Activated naive CD4-positive, alpha-beta T cell treated with anti-CD3 and anti-CD28 coated beads, Interleukin-2, amount 10 ng/mL, durations not matched to agents 7 days and 5 days (primary cell): ENCODE measurements at regions not wholly inside any gene's neighbourhood (a gene's known extent, or its start where the extent isn't known, plus 50 kb on each side); places are given as distances from the start of the nearest gene placed in this dataset.
"Not testable (repeated sequence)": the region's sequence is repeated elsewhere in the genome, so short reads cannot be mapped to it uniquely, and the experiment has no call there.

Experiments used
- CTCF ChIA-PET: fragments of 350-600 bp; sonication (Branson Sonifier 250); formaldehyde crosslinking; loops from one replicate; lab custom pipeline; 2021; ENCODE audit warnings: antibody characterized with exemption; lab: Charles Lee
- DNase-seq: peaks from one replicate; pipeline ENCODE4 v3.0.0-alpha.2; 2020
- H3K27ac Mint-ChIP-seq: one replicate; pipeline ENCODE4 v1.8.0; 2021; ENCODE audit warnings: mild to moderate bottlenecking, moderate library complexity, mixed read lengths
- H3K27me3 Mint-ChIP-seq: one replicate; pipeline ENCODE4 v1.8.0; 2021; ENCODE audit warnings: mild to moderate bottlenecking, mixed read lengths
- H3K36me3 Mint-ChIP-seq: one replicate; pipeline ENCODE4 v1.8.0; 2021; ENCODE audit warnings: mixed read lengths
- H3K4me1 Mint-ChIP-seq: one replicate; pipeline ENCODE4 v1.8.0; 2021; ENCODE audit warnings: mixed read lengths
- H3K4me3 Mint-ChIP-seq: one replicate; pipeline ENCODE4 v1.8.0; 2021; ENCODE audit warnings: mild to moderate bottlenecking, moderate library complexity, mixed read lengths
- H3K9me3 Mint-ChIP-seq: one replicate; pipeline ENCODE4 v1.8.0; 2021; ENCODE audit warnings: mixed read lengths

DNA sequence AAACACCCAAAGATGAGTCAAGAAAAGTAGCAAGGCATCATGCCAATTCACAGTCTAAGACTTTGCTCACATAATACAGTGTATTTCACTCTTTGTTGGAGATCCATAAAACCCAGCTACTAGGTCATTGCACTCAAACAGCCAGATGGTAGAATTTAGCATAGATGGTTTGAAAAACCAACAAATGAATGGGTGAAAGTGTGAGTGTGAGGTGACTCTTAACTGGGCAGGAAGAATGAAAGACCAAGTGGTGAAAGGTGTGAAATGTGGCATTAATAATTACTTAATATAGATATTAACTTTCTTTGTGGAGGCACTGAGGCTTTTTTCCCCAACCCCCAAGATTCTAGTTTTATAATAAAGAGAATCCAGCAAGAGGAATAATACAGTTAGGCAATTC, 159.5 kb downstream of the SQOR start:
- no peak overlapping the region for H3K27ac Mint-ChIP-seq
- H3K4me3 Mint-ChIP-seq = no peak overlapping the region
- peaks cover 9% of the 10 kb centered on the region for H3K27me3 Mint-ChIP-seq
- CTCF ChIA-PET = interaction anchor here (0.8 to 1.8 kb wide), 3 partner anchors 12 to 89 kb away, joined by 3 to 5 read pairs (median 3); no protein-coding TSS in a partner anchor
- DNase-seq = no peak
- no peaks in the 10 kb centered on the region for H3K9me3 Mint-ChIP-seq
- no peaks in the 10 kb centered on the region for H3K4me1 Mint-ChIP-seq
- no peaks in the 10 kb centered on the region for H3K36me3 Mint-ChIP-seq

DNA sequence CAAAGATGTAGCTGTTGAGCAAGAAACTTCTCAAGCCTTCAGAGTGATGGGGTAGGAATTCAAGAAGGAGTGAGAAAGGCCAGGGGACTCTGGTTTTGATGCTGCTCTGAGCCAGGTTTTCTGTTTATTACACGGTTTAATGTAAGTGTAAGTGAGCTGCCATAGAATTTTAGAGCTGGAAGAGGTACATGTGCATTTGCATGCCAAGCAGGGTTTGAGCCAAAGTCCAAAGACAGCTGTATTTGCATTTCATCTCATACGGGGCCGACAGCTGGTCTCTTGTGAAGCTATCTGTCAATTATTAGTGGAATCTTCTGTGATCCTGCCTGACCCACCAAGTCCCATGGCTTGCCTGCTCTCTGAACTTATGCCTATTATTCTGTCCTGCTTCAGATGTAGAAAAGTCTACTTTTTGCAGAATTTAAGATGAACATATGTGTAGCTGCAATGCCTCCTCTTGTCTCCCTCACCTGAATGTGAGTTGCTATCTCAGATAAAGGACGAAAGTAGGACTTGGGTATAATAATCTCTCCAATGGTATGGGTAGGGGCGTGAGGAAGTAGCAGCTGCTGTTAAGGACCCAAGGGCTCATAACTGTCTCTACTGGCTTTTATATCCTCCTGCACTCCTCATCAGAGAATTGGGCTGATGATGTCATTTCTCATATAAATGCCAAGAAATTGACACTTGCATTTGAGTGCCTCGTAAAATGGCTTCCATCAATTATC, 160.0 kb downstream of the SQOR start:
- DNase-seq = no peak
- H3K4me1 Mint-ChIP-seq = no peaks in the 10 kb centered on the region
- H3K27me3 Mint-ChIP-seq = peaks cover 9% of the 10 kb centered on the region
- H3K27ac Mint-ChIP-seq = no peak overlapping the region
- no peaks in the 10 kb centered on the region for H3K36me3 Mint-ChIP-seq
- H3K9me3 Mint-ChIP-seq = no peaks in the 10 kb centered on the region
- CTCF ChIA-PET = interaction anchor here (0.8 to 1.8 kb wide), 7 partner anchors 12 to 148 kb away, joined by 3 to 5 read pairs (median 3); no protein-coding TSS in a partner anchor
- no peak overlapping the region for H3K4me3 Mint-ChIP-seq

DNA sequence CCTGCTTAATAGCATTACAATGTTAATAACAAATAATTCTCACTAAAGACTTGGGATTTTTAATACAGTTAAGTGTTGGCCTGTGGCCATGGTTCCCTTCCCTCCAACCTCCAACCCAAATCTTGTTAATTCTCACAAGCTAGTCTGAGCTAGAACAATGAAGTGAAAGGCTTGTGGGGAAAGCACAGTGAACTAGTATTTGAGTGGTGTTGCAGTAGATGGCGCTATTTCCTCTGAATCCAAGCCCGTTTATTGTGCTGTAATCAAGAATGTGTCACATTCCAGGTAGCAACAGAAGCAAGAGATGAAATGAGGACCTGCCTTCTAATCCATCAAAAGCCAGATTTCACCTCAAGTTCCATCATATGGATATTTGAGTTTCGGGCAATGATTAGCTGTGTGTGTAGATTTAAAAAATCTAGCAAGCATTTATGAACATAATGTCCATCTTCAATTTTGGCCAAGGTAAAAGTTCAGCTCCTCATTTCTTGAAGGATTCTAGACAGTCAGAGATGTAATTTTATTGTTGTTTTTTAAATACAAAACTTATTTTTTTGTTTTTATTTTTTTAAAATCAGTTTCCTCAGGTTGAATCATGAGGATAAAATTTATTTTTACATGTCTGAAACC, 160.7 kb downstream of the SQOR start:
- peak; percentile 29 for DNase-seq
- no peak overlapping the region for H3K4me3 Mint-ChIP-seq
- H3K27me3 Mint-ChIP-seq = peaks cover 9% of the 10 kb centered on the region
- H3K36me3 Mint-ChIP-seq = no peaks in the 10 kb centered on the region
- H3K9me3 Mint-ChIP-seq = no peaks in the 10 kb centered on the region
- CTCF ChIA-PET = interaction anchor here (0.8 to 2.3 kb wide), 7 partner anchors 8 to 148 kb away, joined by 3 to 5 read pairs (median 4); no protein-coding TSS in a partner anchor
- no peaks in the 10 kb centered on the region for H3K4me1 Mint-ChIP-seq
- H3K27ac Mint-ChIP-seq = no peak overlapping the region

DNA sequence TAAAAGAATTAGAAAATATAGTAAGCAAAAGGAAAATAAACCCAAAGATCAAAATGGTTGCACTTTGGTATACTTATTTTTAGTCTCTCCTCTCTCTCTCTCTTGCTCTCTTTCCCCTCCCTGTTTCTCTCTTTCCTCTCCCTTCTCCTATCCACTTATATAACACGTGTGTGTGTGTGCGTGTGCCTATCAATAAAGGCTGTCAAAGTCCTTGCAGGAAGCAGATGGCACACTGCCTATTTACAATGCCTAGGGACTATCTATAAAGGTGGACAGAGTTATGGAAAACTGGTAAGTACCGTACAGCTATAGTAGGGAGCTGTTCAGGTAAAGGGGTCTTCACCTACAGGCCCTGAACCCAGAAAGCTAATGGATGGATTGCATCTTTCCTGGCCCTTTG, 161.6 kb downstream of the SQOR start:
- no peaks in the 10 kb centered on the region for H3K9me3 Mint-ChIP-seq
- DNase-seq = no peak
- peaks cover 9% of the 10 kb centered on the region for H3K27me3 Mint-ChIP-seq
- no peak overlapping the region for H3K4me3 Mint-ChIP-seq
- no peak overlapping the region for H3K27ac Mint-ChIP-seq
- CTCF ChIA-PET = interaction anchor here (1.0 to 2.3 kb wide), 4 partner anchors 11 to 483 kb away, joined by 3 to 5 read pairs (median 4); no protein-coding TSS in a partner anchor
- H3K4me1 Mint-ChIP-seq = no peaks in the 10 kb centered on the region
- H3K36me3 Mint-ChIP-seq = no peaks in the 10 kb centered on the region

DNA sequence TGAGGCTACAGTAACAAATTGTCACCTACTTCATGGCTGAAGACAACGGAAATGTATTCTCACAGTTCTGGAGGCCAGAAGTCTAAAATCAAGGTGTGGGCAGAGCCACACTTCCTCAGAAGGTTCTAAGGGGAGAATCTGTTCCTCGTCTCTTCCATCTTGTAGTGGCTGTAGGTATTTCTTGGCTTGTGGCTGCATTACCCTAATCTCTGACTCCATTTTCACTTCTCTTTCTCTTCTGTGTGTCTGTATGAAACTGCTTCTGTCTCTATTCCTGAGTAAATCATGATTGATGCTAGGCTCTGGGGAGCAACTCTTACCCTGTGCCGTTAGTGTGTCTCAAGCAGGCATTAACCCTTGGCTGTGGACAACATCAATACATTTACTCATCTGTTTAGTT, 164.7 kb downstream of the SQOR start:
- CTCF ChIA-PET = no interaction called here
- Mint-ChIP-seq H3K9me3 (no peaks in the 10 kb centered on the region), H3K36me3 (no peaks in the 10 kb centered on the region), H3K4me3 (no peak overlapping the region), H3K27me3 (peaks cover 7% of the 10 kb centered on the region), H3K4me1 (no peaks in the 10 kb centered on the region), H3K27ac (no peak overlapping the region)
- no peak for DNase-seq

DNA sequence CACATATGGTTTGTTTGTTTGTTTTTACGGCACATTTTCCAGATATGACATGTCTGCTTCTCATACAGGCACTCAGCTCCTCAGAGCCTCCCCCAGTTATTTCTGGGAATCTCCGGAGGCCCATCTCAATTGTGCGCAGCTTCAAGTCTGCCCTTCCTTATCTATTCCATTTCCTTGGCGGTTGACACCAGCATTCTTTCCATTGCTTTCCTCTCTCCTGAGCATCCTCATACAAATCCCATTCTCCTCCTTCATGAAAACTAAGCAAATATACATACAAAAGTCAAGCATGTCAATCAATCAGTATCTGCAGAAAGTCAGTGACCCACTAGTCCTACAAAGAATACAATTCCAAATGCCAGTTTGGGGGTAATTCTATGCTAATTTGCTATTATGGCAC, 166.7 kb downstream of the SQOR start:
- Mint-ChIP-seq H3K4me1 (no peaks in the 10 kb centered on the region), H3K4me3 (no peak overlapping the region), H3K27me3 (peaks cover 7% of the 10 kb centered on the region), H3K27ac (no peak overlapping the region), H3K9me3 (no peaks in the 10 kb centered on the region), H3K36me3 (no peaks in the 10 kb centered on the region)
- CTCF ChIA-PET = interaction anchor here (0.6 kb wide), 1 partner anchor 1020 kb away, joined by 3 read pairs; no protein-coding TSS in a partner anchor
- no peak for DNase-seq

DNA sequence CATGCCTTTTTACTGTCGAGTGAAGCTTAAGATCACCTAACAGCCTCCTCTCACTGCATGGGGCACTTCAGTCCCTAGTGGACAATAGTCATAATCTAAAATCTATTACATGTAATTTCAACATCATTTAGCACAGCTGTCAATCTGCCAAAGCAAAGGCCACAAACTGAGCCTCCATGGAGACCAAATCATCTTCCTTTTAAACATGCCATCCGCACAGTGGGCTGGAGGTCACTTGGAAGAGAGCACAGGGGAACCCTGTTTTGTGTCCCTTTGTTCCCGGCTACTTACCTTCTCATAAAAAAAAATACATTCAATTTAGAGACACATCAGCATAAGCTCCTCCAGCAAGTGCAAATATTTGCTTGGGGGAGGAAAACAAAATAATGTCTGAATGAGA, 167.3 kb downstream of the SQOR start:
- Mint-ChIP-seq H3K27ac (no peak overlapping the region), H3K9me3 (no peaks in the 10 kb centered on the region), H3K4me3 (no peak overlapping the region), H3K4me1 (no peaks in the 10 kb centered on the region), H3K27me3 (peaks cover 7% of the 10 kb centered on the region), H3K36me3 (no peaks in the 10 kb centered on the region)
- no peak for DNase-seq
- CTCF ChIA-PET = interaction anchor here (1.7 kb wide), 1 partner anchor 11 kb away, joined by 4 read pairs; no protein-coding TSS in a partner anchor

DNA sequence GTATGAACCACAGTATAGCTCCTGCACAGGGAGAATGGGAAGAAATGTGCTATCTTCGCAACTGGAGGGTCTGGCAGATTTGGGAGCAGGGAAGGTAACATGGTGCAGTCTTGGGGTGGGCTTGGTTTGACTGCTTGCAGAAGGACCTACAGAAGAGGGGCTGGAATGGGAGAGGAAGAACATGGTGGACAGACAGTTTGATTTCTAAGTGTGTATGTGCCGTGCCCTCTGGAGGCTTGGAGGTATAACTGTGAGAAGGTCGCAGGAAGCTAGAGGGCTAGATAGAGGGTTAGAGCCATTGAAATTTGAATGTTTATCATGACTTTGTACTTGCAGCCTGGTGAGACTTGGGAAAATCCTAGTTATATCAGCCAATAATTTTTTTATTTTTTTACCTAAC, 169.2 kb downstream of the SQOR start:
- Mint-ChIP-seq H3K4me3 (no peak overlapping the region), H3K9me3 (no peaks in the 10 kb centered on the region), H3K27me3 (peaks cover 7% of the 10 kb centered on the region), H3K4me1 (no peaks in the 10 kb centered on the region), H3K27ac (no peak overlapping the region), H3K36me3 (no peaks in the 10 kb centered on the region)
- DNase-seq = no peak
- CTCF ChIA-PET = interaction anchor here (1.0 to 1.7 kb wide), 3 partner anchors 8 to 89 kb away, joined by 3 to 4 read pairs (median 3); no protein-coding TSS in a partner anchor

DNA sequence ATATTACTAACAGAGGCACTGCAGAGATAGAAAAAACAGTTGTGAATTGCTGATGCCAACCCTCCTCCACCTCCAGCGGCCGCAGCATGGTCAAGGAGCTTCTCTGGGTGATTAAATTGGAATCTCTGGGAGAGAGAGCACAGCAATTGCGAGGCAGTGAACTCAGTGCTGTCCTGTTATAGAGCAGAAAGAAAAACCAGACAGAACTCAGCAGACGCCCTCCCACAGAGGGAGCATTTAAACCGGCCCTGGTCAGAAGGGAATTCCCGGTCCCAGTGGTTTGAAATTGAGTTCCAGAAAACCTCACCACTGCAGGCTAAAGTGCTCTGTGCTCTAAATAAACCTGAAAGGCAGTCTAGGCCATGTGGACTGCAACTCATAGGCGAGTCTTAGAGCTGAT, 175.4 kb downstream of the SQOR start:
- no peak overlapping the region for H3K4me3 Mint-ChIP-seq
- CTCF ChIA-PET = no interaction called here
- peaks cover 5% of the 10 kb centered on the region for H3K9me3 Mint-ChIP-seq
- no peaks in the 10 kb centered on the region for H3K4me1 Mint-ChIP-seq
- H3K27me3 Mint-ChIP-seq = no peaks in the 10 kb centered on the region
- no peak for DNase-seq
- H3K27ac Mint-ChIP-seq = no peak overlapping the region
- H3K36me3 Mint-ChIP-seq = no peaks in the 10 kb centered on the region

DNA sequence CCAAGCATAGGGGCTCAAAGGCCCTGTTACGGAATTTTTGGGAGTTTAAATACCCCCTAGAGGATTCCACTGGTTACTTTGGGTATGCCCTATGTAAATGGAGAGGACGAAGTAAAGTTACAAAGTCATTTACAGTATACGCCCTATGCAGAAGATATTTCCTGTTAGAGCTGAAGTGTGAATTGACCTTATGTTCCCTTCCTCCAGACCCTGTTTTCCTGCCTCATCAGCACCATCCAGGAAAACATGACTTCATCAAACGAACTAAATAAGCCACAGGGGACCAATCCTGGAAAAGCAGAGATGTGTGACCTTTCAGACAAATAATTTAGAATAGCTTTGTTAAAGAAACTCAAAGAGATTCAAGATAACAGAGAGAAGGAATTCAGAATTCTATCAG, 177.4 kb downstream of the SQOR start:
- no peak overlapping the region for H3K27ac Mint-ChIP-seq
- H3K27me3 Mint-ChIP-seq = no peaks in the 10 kb centered on the region
- no peak for DNase-seq
- H3K36me3 Mint-ChIP-seq = no peaks in the 10 kb centered on the region
- H3K9me3 Mint-ChIP-seq = peaks cover 9% of the 10 kb centered on the region
- CTCF ChIA-PET = interaction anchor here (1.7 kb wide), 1 partner anchor 17 kb away, joined by 5 read pairs; no protein-coding TSS in a partner anchor
- H3K4me3 Mint-ChIP-seq = no peak overlapping the region
- H3K4me1 Mint-ChIP-seq = no peaks in the 10 kb centered on the region

DNA sequence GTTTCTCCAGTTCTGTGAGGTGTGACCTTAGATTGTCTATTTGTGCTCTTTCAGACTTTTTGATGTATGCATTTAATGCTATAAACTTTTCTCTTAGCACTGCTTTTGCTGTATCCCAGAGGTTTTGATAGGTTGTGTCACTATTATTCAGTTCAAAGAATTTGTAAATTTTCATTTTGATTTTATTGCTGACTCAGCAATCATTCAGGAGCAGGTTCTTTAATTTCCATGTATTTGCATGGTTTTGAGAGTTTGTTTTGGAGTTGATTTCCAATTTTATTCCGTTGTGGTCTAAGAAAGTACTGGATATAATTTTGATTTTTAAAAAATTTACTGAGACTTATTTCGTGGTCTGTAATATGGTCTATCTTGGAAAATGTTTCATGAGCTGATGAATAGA, 182.7 kb downstream of the SQOR start:
- H3K27me3 Mint-ChIP-seq, DNase-seq, CTCF ChIA-PET, H3K27ac Mint-ChIP-seq, H3K4me3 Mint-ChIP-seq, H3K36me3 Mint-ChIP-seq, H3K4me1 Mint-ChIP-seq: not testable (repeated sequence)
- H3K9me3 Mint-ChIP-seq = peaks cover 12% of the 10 kb centered on the region

DNA sequence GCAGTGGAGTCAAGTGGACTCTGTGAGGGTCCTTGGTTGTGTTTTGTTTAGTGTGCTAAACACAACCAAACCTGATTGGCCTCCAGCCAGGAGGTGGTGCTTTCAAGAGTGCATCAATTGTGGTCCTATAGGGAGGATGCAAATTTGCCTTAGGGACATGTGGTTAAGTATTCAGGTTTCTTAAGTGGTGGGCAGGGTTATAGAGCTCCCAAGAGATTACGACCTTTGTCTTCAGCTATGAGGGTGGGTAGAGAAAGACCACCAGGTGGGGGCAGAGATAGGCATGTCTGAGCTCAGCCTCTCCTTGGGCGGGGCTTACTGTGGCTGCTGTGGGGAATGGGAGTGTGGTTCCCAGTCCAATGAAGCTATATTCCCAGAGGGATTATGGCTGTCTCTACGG, 186.6 kb downstream of the SQOR start:
- Mint-ChIP-seq H3K27me3 (no peaks in the 10 kb centered on the region), H3K36me3 (no peaks in the 10 kb centered on the region), H3K4me1 (no peaks in the 10 kb centered on the region), H3K4me3 (no peak overlapping the region), H3K9me3 (peaks cover 3% of the 10 kb centered on the region), H3K27ac (no peak overlapping the region)
- CTCF ChIA-PET = no interaction called here
- no peak for DNase-seq

DNA sequence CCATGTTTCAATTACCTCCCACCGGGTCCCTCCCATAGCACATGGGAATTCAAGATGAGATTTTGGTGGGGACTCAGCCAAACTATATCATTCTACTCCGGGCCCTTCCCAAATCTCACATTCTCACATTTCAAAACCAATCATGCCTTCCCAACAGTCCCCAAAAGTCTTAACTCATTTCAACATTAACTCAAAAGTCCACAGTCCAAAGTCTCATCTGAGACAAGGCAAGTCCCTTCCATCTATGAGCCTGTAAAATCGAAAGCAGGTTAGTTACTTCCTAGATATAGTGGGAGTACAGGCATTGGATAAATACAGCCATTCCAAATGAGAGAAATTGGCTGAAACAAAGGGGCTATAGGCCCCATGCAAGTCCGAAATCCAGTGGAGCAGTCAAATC, 188.1 kb downstream of the SQOR start:
- CTCF ChIA-PET, H3K27ac Mint-ChIP-seq, DNase-seq, H3K4me3 Mint-ChIP-seq, H3K4me1 Mint-ChIP-seq, H3K27me3 Mint-ChIP-seq, H3K9me3 Mint-ChIP-seq, H3K36me3 Mint-ChIP-seq: not testable (repeated sequence)

DNA sequence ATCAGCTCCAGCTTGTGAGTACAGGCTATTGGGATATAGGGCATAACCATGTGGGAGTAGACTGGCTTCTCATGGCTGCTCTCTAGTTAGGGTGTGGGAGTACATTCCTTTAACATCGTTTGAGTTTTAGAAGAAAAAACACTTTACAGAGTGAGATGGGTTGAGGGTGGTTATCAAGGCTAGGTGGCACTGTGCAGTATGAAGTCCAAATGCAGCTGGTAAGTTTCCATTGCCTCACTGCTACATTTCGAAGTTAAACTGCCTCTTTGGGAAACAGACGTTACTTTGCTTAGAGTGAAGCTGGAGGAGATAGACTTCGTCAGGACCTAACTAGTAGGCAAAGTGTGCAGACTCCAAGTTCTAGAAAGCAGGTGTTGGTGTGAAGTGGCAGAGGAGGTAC, 192.4 kb downstream of the SQOR start:
- Mint-ChIP-seq H3K4me3 (no peak overlapping the region), H3K27me3 (no peaks in the 10 kb centered on the region), H3K9me3 (no peaks in the 10 kb centered on the region), H3K4me1 (no peaks in the 10 kb centered on the region), H3K36me3 (no peaks in the 10 kb centered on the region), H3K27ac (no peak overlapping the region)
- DNase-seq = no peak
- CTCF ChIA-PET = no interaction called here

DNA sequence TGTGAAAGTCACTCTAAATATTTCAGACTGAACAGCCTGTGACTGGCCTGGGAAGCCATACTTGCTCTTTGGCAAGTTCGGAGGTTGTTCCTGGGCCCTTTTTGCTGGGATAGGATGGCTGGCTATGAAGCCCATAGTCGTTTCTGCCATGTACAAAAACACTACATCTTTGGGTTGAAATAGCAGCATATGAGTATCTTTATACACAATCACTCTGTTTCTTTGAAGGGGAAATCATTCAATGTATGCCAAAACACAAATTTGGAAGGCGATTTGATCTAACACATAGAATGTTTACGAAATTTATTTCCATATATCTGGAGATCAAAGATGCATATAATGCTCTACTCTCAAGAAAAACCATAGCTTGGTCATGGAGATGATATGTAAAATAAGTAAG, 192.9 kb downstream of the SQOR start:
- Mint-ChIP-seq H3K9me3 (no peaks in the 10 kb centered on the region), H3K4me1 (no peaks in the 10 kb centered on the region), H3K27me3 (no peaks in the 10 kb centered on the region), H3K27ac (no peak overlapping the region), H3K36me3 (no peaks in the 10 kb centered on the region), H3K4me3 (no peak overlapping the region)
- CTCF ChIA-PET = no interaction called here
- no peak for DNase-seq
